NCI-H82 treated with DMSO at 0.1 percent for 48 hours (cell line): ENCODE measurements at regions not wholly inside any gene's neighbourhood (a gene's known extent, or its start where the extent isn't known, plus 50 kb on each side); places are given as distances from the start of the nearest gene placed in this dataset.

ENCODE experiments used
- DNase-seq: peaks from one replicate; lab custom pipeline; 2025; ENCODE audit not compliant: unreplicated experiment; lab: John Stamatoyannopoulos, UW

DNA sequence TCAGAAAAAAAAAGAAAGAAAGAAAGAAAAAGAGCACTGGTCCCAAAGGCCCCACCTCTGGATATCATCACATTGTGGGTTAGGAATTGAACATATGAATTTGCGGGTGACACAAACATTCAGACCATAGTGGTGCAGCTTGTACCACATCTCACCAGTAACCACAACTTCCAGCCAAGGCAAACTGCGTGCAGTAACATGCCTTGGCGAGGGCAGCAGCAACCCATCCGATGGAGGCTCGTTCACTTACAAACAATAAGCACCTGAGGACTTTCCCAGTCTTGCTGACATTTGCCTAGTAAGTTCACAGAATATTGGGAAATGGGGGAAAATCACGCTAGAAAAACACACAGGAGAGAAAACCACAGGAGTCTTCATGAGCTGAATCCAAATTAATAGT lies 508.1 kb downstream of the ZNF608 start:
- DNase-seq = no peak

DNA sequence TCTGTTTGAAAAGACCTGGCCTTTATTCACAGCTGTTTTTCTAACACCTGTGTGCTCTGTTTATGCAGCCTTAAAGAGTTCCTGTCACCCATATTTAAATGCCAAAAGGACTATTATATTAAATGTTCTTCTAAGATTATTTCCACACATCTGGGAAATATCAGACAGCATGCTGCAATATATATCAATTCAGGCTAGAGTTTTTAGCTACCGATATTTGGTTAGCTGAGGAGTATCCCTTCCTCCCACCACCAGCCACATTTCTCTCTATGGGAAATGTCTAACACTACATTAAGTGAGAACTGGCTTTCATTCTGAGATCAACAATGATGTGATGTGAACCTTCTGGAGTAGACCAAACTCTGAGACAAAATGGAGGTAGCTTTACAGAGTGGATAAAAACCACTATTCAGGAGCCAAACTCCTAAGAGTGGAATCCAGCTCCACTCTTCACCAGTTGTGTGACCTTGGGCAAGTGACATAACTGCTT lies 509.2 kb downstream of the ZNF608 start:
- DNase-seq = no peak

DNA sequence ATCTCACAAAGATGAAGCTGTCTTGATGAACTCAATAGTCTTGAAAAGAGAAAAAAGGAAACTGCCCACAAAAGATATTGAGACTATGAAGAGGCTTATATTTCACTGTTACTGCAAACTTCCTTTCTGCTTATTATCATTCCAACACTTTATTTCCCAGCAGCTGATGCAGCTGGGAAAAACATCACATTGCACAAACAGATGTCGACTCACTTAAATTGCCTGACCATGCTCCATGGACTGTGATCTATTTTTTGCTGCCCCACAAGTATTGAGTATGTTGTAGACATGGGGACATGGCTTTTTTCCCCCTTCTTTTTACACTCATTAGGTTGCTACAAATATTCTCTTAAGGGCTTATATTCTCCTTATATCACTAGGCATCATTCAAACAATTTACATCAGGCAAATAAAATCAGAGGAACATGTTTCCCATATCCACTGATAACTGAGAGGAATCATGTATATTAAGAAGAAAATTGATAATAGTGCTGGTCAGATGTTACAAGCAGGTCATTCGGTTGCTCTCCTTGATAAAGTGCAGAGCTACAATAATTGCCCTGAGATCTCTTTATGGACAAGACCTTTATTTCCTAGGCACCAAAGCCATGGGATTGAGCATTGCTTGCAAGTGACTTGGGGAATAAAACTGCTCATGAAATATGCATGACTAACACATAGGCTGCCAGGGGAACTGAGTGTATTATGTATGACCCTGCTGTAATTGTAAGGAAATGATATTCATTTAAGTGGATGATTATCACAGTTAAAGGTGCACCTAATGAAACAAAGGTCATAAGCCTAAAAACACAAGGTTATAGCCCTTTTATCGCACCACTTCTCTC lies 509.9 kb downstream of the ZNF608 start:
- DNase-seq = no peak

DNA sequence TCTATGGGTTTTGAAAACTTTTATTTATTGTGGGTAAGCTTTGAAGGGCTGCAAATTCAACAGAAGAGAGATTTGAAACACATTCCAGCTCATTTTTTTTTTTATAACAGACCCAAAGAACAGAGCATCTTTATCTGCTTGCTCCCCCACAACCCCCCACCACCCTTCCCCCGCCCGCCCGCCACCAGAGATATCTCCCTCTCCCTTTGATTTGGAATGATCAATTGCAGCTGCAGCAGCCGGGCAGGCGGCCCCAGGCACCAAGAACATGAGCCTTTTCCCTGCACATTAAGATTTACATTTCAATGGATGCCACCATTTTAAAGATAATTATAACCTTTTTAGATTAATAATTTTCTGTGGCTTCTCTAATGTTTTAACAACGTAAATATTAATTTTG lies 510.9 kb downstream of the ZNF608 start:
- DNase-seq = no peak

DNA sequence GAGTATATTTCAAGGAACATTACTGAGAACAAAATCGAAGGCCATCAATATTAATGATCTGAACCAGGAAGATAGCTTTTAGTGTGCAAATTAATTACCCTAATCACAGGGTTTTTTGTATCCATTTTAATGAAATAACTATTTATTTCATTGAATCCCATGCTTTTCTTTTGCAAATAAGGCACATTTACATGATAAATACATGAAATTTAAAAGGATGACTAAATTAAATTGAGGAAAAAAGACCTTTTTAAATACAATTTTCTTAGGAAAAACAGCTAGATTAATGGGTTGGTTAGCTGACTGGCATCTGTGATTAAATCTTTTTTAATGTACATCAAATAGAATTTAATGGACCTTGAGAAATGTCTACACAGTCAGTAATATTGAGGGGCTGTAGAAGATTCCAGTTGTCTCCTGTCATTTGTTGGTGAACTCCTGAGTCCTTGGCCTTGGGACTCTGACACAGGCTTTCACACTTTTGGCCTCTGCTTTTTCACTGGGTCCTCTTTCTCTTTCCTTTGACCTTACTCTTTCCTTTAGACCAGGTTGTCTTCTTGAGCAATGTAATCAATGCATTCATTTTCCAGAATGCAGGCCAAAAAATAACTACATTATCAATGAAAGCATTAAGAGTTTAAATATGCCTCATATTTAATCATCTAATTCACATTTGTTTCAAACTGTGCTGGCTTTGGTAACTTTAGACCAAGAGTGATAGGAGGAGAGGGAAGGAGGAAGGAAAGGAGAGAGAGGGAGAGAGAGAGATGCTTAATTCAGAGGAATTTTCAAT lies 511.5 kb downstream of the ZNF608 start:
- no peak for DNase-seq

DNA sequence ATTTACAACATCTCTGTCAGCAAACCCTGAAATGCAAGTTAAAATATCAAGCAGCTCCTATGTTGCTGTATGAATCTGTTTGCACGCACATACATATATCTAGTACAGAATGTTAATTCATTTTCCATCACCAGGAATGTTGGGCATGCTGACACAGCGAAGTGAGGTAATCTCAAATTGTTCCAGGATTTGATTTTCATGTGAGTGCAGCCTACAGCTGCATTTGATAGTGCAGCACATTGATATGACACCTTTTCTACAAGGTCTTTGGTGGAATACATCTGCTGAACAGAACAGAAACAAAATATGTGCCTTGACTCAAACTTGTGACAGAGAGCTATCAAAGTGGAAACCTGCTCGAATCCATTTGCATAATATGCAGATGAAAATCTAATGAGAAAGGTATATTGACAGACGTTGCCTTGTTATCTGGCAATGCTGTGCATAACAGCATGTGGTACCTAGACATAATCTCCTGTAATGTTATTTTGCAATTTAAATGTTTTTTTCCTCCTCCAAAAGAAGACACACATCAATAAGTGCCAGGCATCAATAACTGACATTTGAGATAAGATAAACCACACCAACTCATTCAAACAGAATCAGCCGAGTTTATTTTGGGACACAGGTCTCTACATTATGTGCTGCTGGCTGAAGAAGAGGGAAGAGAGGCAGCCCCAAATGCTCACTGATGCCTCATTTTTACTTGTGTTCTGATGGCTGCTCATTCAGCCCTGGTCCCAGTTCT lies 512.2 kb downstream of the ZNF608 start:
- no peak for DNase-seq

DNA sequence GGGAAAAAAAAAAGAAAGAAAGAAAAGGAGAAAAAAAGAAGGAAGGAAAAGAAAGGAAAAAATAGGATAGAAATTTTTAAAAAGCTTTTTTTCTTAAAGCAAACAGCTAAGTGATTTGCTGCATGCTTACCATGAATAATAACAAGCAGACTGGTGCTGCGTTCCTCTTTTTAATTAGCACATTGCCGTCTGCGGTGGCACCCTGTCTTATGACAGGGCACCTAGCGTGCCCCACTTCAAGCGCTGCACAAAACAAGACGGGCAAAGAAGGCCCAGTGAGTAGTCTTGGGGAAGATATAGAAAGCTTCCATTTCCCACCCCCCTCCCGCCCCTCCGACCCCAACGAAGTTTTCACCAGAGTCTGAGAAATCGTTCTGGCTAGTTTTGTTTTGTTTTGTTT lies 513.9 kb downstream of the ZNF608 start:
- no peak for DNase-seq

DNA sequence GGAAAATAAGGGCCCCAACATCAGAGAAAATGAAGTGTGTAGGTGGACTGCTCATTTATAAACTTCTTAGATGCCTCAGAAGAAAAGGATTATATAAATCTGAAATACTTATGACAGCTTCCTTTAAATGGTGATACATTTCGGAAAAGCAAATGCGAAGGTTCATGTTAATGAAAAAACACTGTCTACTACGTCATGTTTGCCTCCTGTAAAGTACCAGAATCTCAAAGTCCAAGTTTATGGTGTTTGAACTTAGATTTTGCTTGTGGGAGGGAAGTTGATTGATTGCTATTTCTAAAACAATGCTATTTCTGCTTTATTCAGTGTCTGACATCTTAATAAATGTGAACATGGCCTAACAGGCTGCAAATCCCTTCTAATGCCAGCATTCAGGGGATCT lies 514.6 kb downstream of the ZNF608 start:
- DNase-seq = no peak

DNA sequence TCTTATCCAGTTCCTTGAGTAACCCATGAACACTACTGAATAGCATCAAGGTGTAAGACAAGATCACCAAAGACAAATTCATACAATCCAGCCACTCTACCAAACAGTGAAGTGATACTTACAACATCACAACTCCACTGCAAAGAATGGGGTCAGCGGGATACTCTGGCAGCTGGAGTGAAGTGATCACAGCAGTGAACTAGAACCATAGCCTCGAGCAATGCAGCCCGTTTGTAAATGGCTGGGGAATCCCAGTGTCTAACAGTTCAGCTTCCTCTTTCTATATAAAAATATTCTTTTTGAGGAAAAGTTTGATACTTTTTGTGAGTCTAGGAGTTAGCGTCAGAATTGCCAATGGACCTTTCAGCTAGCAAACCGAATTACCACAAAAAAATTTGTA lies 515.2 kb downstream of the ZNF608 start:
- no peak for DNase-seq

DNA sequence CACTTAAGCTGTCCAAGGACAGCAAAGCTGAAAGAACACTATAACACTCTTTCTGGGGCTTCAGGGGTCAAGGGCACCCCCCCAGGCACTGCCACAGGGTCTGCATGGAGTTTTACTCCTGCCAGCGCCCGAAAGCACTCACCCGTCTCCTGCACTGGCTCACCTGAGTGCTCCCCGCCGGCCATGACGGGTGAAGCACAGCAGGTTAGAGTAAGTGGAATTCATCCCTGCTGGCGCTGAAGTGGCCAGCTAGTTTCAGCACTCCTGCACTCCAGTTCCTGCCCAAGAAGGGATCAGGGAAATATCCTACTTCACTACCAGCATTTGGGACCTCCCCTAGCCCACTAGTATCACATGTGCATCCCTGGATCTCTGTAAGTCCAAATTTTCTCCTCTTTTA lies 516.0 kb downstream of the ZNF608 start:
- no peak for DNase-seq

DNA sequence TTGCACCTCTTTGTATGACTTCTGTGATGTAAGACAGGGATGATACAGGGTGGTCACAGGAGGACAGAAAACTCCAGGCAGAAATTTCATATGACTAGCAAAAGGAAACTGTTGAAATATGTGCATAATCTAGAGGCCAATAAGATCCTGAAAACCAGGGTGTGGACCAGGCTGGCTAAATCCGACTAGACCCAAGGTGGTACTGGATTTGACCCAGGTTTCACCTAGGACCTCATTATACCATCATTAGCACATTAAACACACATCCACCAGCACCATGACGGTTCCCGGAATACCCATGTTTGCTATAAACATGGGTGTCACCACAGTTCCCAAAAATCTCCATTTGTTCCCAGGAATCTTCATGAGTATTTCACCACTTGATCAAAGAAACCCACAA lies 517.1 kb downstream of the ZNF608 start:
- DNase-seq = no peak

DNA sequence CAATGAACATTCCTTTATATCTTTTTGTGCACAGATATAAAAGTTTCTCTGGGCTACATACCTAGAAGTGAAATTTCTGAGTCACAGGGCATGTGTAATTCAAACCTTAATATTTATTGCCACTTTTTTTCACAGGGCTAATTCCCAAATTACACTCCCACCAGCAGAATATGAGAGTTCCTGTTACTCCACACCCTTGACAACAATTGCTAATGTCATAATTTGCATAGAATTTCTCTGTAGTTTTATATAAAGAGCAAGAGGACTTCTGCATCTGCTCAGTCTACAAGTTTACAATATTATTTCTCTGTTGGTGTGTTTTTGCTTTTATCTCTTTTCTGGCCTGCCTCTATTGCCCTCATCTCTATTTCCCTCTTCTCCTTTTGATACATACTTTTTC lies 518.5 kb downstream of the ZNF608 start:
- no peak for DNase-seq

DNA sequence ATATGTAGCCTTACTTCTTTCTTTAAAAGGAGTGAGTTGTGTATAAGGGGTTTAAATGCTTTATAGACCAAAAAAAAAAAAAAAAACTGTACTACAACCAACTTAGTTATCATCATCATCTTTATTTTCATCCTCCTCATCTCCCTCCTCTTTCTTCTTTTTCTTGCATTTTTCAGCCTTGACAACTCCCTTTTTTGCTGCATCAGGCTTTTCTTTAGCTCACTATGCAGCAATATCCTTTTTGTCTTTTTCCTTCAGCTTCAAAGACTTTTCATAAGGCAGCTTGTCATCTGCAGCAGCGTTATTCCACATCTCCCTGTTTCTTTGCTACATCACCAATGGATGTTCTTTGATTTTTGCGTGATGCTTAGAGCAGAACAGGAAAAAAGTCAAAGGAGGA lies 526.0 kb downstream of the ZNF608 start:
- DNase-seq = no peak

DNA sequence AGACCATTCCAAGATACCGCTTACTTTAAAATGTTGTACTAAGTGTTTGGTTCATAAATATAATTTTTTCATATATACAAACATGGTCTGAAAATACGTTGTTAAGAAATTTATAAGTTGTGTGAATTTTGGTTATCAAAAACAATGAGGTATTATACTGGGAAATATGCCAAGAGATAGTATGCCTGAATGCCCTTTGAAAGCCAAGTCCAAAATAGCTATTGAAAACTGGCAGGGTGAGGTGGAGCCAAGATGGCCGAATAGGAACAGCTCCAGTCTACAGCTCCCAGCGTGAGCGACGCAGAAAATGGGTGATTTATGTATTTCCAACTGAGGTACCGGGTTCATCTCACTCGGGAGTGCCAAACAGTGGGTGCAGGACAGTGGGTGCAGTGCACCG lies 533.5 kb downstream of the ZNF608 start:
- no peak for DNase-seq

DNA sequence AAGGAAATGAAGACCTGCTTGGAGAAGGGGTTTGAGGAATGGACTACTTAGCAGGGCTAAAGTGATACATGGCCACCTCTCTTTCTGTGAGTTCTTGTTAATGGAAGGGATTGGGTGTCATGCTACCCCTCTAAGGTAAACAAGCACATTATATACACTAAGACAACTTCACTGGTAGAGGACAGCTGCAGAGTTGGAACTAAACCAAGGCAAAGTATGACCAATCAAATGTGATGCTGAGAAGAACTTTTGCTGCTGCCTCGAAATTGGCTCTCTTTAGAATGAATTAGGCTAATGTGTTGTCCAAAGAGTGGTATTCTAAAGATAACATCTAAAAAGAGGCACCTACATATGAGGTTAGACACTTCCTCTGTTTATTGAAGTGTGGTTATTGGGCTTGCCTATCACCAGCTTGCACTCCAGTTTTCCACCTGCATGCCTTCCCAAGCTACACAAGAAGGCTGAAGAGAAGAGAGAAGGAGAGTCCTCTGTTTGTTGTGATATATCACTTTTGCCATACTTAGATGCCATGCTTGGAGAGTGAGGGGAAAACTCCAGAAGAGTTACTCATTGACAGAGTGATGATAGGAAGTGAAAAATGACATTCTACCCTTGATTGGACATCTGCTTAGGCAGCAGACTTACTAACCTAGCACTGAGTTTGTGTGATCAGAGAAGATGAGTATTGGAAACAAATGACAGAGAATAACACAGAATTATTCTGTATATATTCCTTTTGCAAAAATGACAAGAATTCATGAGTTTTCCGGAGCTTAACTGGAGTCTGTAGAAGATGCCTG lies 536.1 kb downstream of the ZNF608 start:
- DNase-seq = no peak

DNA sequence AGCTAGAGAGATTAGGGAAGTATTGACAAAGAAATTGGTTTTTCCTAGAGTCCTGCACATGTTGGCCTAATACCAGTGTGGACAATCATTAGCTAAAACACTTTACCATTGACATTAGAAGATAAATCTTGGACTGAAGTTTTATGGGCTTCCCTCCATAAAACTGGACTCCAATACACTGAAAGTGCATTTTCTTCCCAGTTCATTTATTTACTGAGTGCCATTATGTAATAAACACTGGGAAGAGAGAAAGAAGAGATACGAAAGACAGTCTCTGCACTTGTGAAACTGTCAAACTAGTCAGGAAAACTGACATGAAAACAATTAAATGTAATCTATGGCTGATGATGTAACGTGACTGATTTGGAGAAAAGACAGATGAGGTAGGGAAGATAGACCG lies 539.3 kb downstream of the ZNF608 start:
- DNase-seq = no peak

DNA sequence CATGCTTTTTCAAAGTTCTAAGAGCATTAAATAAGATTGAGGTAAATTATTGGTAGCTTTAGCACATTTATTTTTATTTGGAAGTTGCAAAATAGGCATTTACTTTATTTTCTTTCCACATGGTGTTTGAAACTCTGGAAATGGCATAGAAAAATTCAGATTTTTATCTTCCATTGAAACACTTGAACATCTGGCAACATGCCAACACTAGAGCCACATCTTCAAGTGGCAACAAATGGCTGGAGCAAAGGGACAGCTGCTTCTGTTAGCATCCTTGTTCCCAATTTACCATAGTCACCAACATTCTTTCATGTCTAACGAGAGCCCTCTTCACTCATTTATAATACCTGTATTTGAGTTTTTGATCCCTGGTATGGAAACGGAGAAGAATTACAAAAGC lies 539.9 kb downstream of the ZNF608 start:
- DNase-seq = no peak

DNA sequence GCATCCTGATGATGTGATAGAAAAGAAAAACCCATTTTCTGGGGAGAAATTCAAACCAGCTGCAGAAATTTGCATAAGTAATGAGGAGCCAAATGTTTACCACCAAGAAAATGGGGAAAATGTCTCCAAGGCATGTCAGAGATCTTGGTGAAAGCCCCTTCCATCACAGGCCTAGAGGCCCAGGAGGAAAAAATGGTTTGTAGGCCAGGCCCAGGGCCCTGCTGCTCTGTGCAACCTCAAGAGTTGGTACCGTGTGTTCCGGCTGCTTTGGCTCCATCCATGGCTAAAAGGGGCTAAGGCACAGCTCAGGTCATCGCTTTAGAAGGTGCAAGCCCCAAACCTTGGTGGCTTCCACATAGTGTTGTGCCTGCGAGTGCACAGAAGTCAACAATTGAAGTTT lies 543.1 kb downstream of the ZNF608 start:
- no peak for DNase-seq

DNA sequence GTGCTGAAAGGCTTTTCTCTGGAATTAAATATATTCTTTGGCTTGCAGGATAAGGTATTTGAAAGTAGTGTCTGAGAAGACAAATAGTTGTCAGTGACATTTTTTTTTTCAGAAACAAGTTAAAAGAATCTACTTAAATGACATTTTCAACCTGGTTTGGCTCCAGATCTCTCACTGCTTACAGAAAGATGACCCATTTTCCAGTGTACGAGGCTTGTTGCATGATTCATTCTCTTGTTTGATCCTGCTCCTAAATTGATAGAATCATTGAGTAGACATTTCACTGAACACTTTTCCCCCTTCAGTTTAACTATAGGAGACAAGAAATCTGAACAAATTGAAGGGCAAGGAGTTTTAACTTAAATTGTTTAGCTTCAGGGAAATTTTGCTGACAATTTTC lies 546.1 kb downstream of the ZNF608 start:
- no peak for DNase-seq

DNA sequence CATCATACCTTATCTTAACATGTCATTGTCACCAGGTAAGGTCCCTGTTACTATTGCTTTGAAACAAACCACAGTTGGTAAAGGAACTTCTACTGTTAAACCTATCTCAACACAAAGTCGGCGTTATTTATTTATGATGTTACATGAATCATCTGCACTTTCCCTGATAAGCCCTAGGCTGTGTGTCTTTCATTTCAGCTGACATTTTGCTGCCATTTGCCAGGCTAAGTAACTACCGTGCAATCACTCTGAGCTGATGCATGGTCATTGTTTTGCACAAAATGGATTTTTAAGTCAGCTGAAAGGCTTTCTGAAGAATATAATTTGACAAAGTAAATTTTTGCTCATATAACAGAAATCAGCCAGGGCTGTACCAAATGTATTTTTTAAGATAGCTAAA lies 546.5 kb downstream of the ZNF608 start:
- no peak for DNase-seq

DNA sequence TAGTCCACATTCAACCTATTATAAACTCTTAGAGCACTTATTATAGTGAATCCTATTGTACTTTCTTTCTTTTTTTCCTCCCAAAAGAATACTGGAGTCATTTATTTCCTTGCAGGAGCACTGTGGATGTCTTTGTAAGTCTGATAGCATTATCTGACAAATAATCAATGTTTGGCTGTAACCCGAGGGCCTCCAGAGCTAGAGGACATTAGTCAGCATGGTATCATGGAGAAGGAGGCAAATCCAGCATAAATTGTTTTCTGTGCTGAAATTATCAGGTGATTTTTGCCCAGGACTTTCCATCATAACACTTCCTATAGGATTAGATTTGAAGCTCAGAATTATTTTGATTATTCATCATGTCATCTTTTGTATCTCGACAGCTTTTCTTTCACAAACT lies 551.0 kb downstream of the ZNF608 start:
- DNase-seq = no peak
